LoVo (cell line): ENCODE measurements at regions not wholly inside any gene's neighbourhood (a gene's known extent, or its start where the extent isn't known, plus 50 kb on each side); places are given as distances from the start of the nearest gene placed in this dataset.

Source experiments
- DNase-seq: peaks from one replicate; pipeline ENCODE4 v3.0.0-alpha.2; 2016; ENCODE audit warnings: low spot score

- no peak for DNase-seq
These were observed 92.7 kb upstream of the RPL34 start for GRCh38 chr4:108527723-108528122.

GRCh38 chr4:108520807-108521206 is 99.6 kb upstream of the RPL34 start:
- no peak for DNase-seq

GRCh38 chr4:108519911-108520601 is 100.3 kb upstream of the RPL34 start:
- no peak for DNase-seq

GRCh38 chr4:108519208-108519833 is 101.1 kb upstream of the RPL34 start:
- DNase-seq = no peak

GRCh38 chr4:108512615-108513505 is 107.5 kb upstream of the RPL34 start:
- no peak for DNase-seq

GRCh38 chr4:108511618-108512017 is 108.8 kb upstream of the RPL34 start:
- no peak for DNase-seq

- no peak for DNase-seq
These were observed 118.0 kb upstream of the RPL34 start for GRCh38 chr4:108502356-108502755.

GRCh38 chr4:108498925-108499324 is 121.5 kb upstream of the RPL34 start:
- no peak for DNase-seq

GRCh38 chr4:108493596-108493931 is 126.8 kb upstream of the RPL34 start:
- no peak for DNase-seq

- DNase-seq = peak; percentile 28
These were observed 127.4 kb upstream of the RPL34 start for GRCh38 chr4:108492816-108493595.

GRCh38 chr4:108488865-108489264 is 131.5 kb upstream of the RPL34 start:
- no peak for DNase-seq

- no peak for DNase-seq
These were observed 134.3 kb upstream of the RPL34 start for GRCh38 chr4:108486046-108486445.

GRCh38 chr4:108484187-108484586 is 136.2 kb upstream of the RPL34 start:
- DNase-seq = no peak

GRCh38 chr4:108483650-108484049 is 136.7 kb upstream of the RPL34 start:
- no peak for DNase-seq

- DNase-seq = peak; percentile 14
These were observed 137.3 kb upstream of the RPL34 start for GRCh38 chr4:108483079-108483478.

- DNase-seq = no peak
These were observed 139.5 kb upstream of the RPL34 start for GRCh38 chr4:108480881-108481280.

- no peak for DNase-seq
These were observed 142.8 kb upstream of the RPL34 start for GRCh38 chr4:108477527-108478108.

GRCh38 chr4:108473163-108473720 is 147.1 kb upstream of the RPL34 start:
- no peak for DNase-seq

- DNase-seq = peak; percentile 52
These were observed 153.2 kb upstream of the RPL34 start for GRCh38 chr4:108466936-108467902.

GRCh38 chr4:108465886-108466500 is 154.4 kb upstream of the RPL34 start:
- no peak for DNase-seq
